HPDE6-E6E7 (cell line): ENCODE measurements at regions not wholly inside any gene's neighbourhood (a gene's known extent, or its start where the extent isn't known, plus 50 kb on each side); places are given as distances from the start of the nearest gene placed in this dataset.

Experiments used
- DNase-seq: peaks from one replicate; pipeline ENCODE4 v3.0.0; 2011; ENCODE audit warnings: missing footprints; ENCODE audit errors: extremely low spot score

GRCh38 chr1:30479575-30479974, 243.8 kb downstream of the MATN1 start:
- DNase-seq: no peak

GRCh38 chr1:30478799-30479563, 244.4 kb downstream of the MATN1 start:
- no peak for DNase-seq

GRCh38 chr1:30478283-30478682, 245.1 kb downstream of the MATN1 start:
- no peak for DNase-seq

GRCh38 chr1:30477588-30477987, 245.8 kb downstream of the MATN1 start:
- DNase-seq: no peak

GRCh38 chr1:30476911-30477459, 246.4 kb downstream of the MATN1 start:
- no peak for DNase-seq

GRCh38 chr1:30476476-30476875, 246.9 kb downstream of the MATN1 start:
- DNase-seq: no peak

GRCh38 chr1:30475966-30476365, 247.4 kb downstream of the MATN1 start:
- no peak for DNase-seq

- no peak for DNase-seq
Observed at GRCh38 chr1:30475201-30475600, 248.2 kb downstream of the MATN1 start.

GRCh38 chr1:30474818-30475200, 248.6 kb downstream of the MATN1 start:
- no peak for DNase-seq

- DNase-seq: no peak
Observed at GRCh38 chr1:30473922-30474817, 249.2 kb downstream of the MATN1 start.

GRCh38 chr1:30472526-30472925, 250.9 kb downstream of the MATN1 start:
- no peak for DNase-seq

GRCh38 chr1:30472009-30472408, 251.4 kb downstream of the MATN1 start:
- no peak for DNase-seq

- DNase-seq: no peak
Observed at GRCh38 chr1:30471307-30471706, 252.1 kb downstream of the MATN1 start.

GRCh38 chr1:30469426-30469825, 254.0 kb downstream of the MATN1 start:
- DNase-seq: no peak

GRCh38 chr1:30467101-30467500, 256.3 kb downstream of the MATN1 start:
- DNase-seq: no peak

GRCh38 chr1:30466610-30467009, 256.8 kb downstream of the MATN1 start:
- no peak for DNase-seq

GRCh38 chr1:30466026-30466425, 257.4 kb downstream of the MATN1 start:
- no peak for DNase-seq

- no peak for DNase-seq
Observed at GRCh38 chr1:30465096-30465495, 258.3 kb downstream of the MATN1 start.

- DNase-seq: no peak
Observed at GRCh38 chr1:30464187-30464617, 259.2 kb downstream of the MATN1 start.

- DNase-seq: no peak
Observed at GRCh38 chr1:30462826-30463425, 260.5 kb downstream of the MATN1 start.

- no peak for DNase-seq
Observed at GRCh38 chr1:30462166-30462565, 261.2 kb downstream of the MATN1 start.

- no peak for DNase-seq
Observed at GRCh38 chr1:30461640-30462039, 261.7 kb downstream of the MATN1 start.
